NCI-H2081 (cell line): ENCODE measurements at regions not wholly inside any gene's neighbourhood (a gene's known extent, or its start where the extent isn't known, plus 50 kb on each side); places are given as distances from the start of the nearest gene placed in this dataset.
"Not testable (repeated sequence)": the region's sequence is repeated elsewhere in the genome, so short reads cannot be mapped to it uniquely, and the experiment has no call there.

Experiments used
- DNase-seq, 2 experiments: peaks; one replicate each; lab custom pipeline; 2025; lab: John Stamatoyannopoulos, UW

- not testable (repeated sequence) for DNase-seq
Measured at GRCh38 chr9:94191706-94192105, 67.4 kb upstream of the ZNF169 start.

DNA sequence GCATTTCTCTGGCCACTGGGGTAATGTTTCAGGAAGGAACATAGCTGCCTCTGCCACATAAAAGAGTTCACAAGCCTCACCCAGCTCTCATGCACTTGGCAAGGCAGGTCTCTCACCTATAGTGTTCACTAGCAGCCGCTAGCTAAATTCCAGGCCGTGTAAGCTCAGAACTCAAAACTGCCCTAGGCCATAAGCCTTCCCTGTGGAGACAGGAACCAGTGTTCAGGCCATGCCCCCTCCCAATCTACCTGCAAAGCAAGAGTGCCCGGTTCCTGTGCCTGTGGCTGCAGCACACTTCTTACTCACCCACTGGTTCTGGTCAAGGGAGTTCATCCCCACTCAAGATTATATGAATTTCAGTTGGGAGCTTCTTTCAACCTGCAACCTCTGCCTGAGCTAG is 60.7 kb upstream of the ZNF169 start:
- no peak for DNase-seq

- DNase-seq = no peak
Measured at GRCh38 chr9:94199776-94200175, 59.3 kb upstream of the ZNF169 start.

GRCh38 chr9:94204174-94204573 is 54.9 kb upstream of the ZNF169 start:
- DNase-seq = no peak

DNA sequence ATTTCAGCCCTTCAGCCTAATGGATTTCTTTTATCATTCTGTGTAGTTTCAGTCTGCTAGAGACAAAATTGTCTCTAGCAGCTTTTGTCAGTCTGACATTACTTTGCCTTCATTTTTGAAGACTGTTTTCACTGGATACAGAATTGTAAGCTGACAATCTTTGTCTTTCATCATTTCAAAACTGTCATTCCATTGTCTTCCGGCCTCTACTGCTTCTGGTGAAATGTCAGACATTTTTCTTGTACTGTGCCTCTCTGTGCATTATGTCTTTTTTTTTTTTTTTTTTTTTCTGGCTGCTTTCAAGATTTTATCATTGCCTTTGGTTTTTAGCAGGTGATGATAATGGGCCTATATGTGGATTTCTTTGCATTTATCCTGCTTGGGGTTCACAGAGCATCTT is 51.3 kb upstream of the ZNF169 start:
- no peak for DNase-seq
